HepG2 (cell line): ENCODE measurements at regions not wholly inside any gene's neighbourhood (a gene's known extent, or its start where the extent isn't known, plus 50 kb on each side); places are given as distances from the start of the nearest gene placed in this dataset.

ENCODE experiments used
- BHLHE40 ChIP-seq: IDR thresholded peaks from 2 replicates; pipeline ENCODE4 v1.6.1; 2011; ENCODE audit warnings: low read length, improper control_type of control experiment
- CREB3 ChIP-seq: sonication (generic); formaldehyde crosslinking; IDR thresholded peaks from 2 replicates; pipeline ENCODE4 v1.5.0; 2020; ENCODE audit warnings: missing genetic modification reagents
- EZH2 ChIP-seq: conservative IDR thresholded peaks from 2 replicates; pipeline ENCODE4 v1.6.1; 2012; ENCODE audit warnings: mild to moderate bottlenecking, low read depth, low read length, moderate library complexity
- HCFC1 ChIP-seq: fragments of 150-350 bp; IDR thresholded peaks from 2 replicates; pipeline ENCODE4 v1.6.1; 2014; ENCODE audit warnings: low read depth, low read length
- HNF4G ChIP-seq, 2 experiments: sonication (generic) in 1 of 2; formaldehyde crosslinking in 1 of 2; IDR thresholded peaks; 2 replicates each; pipeline versions ENCODE4 v1.4.0 to v1.6.1; 2011 to 2020; ENCODE audit warnings: borderline replicate concordance in 2 of 2, low read depth in 2 of 2, mild to moderate bottlenecking in 2 of 2, low read length in 1 of 2, missing genetic modification reagents in 1 of 2, moderate library complexity in 1 of 2
- MLLT10 ChIP-seq: sonication (generic); formaldehyde crosslinking; IDR thresholded peaks from 2 replicates; pipeline ENCODE4 v1.4.0; 2020; ENCODE audit warnings: missing genetic modification reagents
- POLR2A ChIP-seq, 2 experiments: IDR thresholded peaks; 2 replicates each; pipeline ENCODE4 v1.6.1; 2011; ENCODE audit warnings: low read depth in 2 of 2, low read length in 2 of 2, mild to moderate bottlenecking in 1 of 2, moderate library complexity in 1 of 2; ENCODE audit not compliant: insufficient read depth in 1 of 2
- POLR2AphosphoS5 ChIP-seq: IDR thresholded peaks from 2 replicates; pipeline ENCODE4 v1.6.1; 2012; ENCODE audit warnings: low read depth, low read length
- SIN3A ChIP-seq: IDR thresholded peaks from 2 replicates; pipeline ENCODE4 v1.6.1; 2011; ENCODE audit warnings: low read depth, mild to moderate bottlenecking, control low read depth, low read length, borderline replicate concordance
- STAT5B ChIP-seq: sonication (generic); formaldehyde crosslinking; IDR thresholded peaks from 2 replicates; pipeline ENCODE4 v1.4.0; 2020; ENCODE audit warnings: missing genetic modification reagents
- ZNF3 ChIP-seq: IDR thresholded peaks from 2 replicates; pipeline ENCODE4 v1.7.0; 2017; ENCODE audit warnings: inconsistent platforms
- ZNF678 ChIP-seq: sonication (generic); formaldehyde crosslinking; IDR thresholded peaks from 2 replicates; pipeline ENCODE4 v1.4.0; 2020; ENCODE audit warnings: mild to moderate bottlenecking, missing genetic modification reagents
- TF ChIP-seq, protein P1 (sequence below), 2 experiments: IDR thresholded peaks; 2 replicates each; pipeline ENCODE4 v1.6.1; 2011 to 2012; ENCODE audit warnings: low read length in 2 of 2, borderline replicate concordance in 1 of 2, low read depth in 1 of 2, mild to moderate bottlenecking in 1 of 2, moderate library complexity in 1 of 2

- no peak for TF ChIP-seq ZNF3 (CRISPR knock-in tag)
- TF ChIP-seq, protein P1, sequence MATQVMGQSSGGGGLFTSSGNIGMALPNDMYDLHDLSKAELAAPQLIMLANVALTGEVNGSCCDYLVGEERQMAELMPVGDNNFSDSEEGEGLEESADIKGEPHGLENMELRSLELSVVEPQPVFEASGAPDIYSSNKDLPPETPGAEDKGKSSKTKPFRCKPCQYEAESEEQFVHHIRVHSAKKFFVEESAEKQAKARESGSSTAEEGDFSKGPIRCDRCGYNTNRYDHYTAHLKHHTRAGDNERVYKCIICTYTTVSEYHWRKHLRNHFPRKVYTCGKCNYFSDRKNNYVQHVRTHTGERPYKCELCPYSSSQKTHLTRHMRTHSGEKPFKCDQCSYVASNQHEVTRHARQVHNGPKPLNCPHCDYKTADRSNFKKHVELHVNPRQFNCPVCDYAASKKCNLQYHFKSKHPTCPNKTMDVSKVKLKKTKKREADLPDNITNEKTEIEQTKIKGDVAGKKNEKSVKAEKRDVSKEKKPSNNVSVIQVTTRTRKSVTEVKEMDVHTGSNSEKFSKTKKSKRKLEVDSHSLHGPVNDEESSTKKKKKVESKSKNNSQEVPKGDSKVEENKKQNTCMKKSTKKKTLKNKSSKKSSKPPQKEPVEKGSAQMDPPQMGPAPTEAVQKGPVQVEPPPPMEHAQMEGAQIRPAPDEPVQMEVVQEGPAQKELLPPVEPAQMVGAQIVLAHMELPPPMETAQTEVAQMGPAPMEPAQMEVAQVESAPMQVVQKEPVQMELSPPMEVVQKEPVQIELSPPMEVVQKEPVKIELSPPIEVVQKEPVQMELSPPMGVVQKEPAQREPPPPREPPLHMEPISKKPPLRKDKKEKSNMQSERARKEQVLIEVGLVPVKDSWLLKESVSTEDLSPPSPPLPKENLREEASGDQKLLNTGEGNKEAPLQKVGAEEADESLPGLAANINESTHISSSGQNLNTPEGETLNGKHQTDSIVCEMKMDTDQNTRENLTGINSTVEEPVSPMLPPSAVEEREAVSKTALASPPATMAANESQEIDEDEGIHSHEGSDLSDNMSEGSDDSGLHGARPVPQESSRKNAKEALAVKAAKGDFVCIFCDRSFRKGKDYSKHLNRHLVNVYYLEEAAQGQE (IDR thresholded peaks at IDR 0.05; ENCODE audit: borderline replicate concordance in 1 of 2, low read depth in 1 of 2, low read length in 2 of 2), result no peak
- no peak for TF ChIP-seq POLR2A (IDR thresholded peaks at IDR 0.05; ENCODE audit: insufficient read depth in 1 of 2, low read depth in 2 of 2, low read length in 2 of 2)
- TF ChIP-seq HCFC1, result no peak
- TF ChIP-seq HNF4G (IDR thresholded peaks at IDR 0.05; ENCODE audit: borderline replicate concordance, low read depth, low read length), result no peak
- TF ChIP-seq HNF4G (CRISPR knock-in tag; IDR thresholded peaks at IDR 0.05; ENCODE audit: borderline replicate concordance, low read depth), result no peak
- TF ChIP-seq CREB3 (CRISPR knock-in tag), result no peak
- TF ChIP-seq EZH2, result no peak
- no peak for TF ChIP-seq POLR2AphosphoS5
- no peak for TF ChIP-seq ZNF678 (CRISPR knock-in tag)
- no peak for TF ChIP-seq MLLT10 (CRISPR knock-in tag)
- no peak for TF ChIP-seq SIN3A
- no peak for TF ChIP-seq BHLHE40
- no peak for TF ChIP-seq STAT5B
Observed at GRCh38 chr6:91751526-91751925, 1164.7 kb upstream of the MAP3K7 start.
